GM18498 (cell line): ENCODE measurements at regions not wholly inside any gene's neighbourhood (a gene's known extent, or its start where the extent isn't known, plus 50 kb on each side); places are given as distances from the start of the nearest gene placed in this dataset.

Experiments
- ATAC-seq: cut with Tn5 transposase; IDR thresholded peaks from one replicate; pipeline ENCODE4 v1.9.1; 2021; ENCODE audit warnings: mild to moderate bottlenecking, moderate library complexity; ENCODE audit not compliant: unreplicated experiment

DNA sequence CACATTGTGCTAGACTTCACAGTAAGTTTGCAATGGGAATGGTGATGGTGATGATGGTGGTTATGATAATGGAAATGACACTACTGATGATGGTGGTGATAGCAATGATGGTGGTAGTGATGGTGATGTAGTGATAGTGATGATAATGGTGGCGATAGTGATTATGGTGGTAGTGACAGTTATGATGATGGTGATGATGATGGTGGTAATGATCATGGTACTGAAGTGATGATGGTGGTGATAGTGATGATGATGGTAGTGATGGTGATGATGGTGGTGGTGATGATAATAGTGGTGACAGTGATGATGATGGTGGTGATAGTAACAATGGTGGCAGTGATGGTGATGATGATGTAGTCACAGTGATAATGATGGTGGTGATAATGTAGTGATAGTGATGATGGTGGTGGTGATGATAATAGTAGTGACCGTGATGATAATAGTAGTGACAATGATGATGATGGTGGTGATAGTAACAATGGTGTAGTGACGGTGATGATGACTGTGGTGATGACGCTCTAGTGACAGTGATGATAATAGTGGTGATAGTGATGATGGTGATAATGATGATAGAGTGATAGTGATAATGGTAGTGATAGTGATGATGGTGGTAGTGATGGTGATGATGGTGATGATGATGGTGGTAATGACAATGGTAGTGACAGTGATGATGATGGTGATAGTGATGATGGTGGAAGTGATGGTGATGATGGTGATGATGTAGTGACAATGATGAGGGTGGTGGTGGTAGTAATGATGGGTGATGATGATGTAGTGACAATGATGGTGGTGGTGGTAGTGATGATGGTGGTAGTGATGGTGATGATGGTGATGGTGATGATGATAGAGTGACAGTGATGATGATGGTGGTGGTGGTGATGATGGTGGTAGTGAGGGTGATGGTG, 222.9 kb upstream of the PWP1 start:
- no peak for ATAC-seq

DNA sequence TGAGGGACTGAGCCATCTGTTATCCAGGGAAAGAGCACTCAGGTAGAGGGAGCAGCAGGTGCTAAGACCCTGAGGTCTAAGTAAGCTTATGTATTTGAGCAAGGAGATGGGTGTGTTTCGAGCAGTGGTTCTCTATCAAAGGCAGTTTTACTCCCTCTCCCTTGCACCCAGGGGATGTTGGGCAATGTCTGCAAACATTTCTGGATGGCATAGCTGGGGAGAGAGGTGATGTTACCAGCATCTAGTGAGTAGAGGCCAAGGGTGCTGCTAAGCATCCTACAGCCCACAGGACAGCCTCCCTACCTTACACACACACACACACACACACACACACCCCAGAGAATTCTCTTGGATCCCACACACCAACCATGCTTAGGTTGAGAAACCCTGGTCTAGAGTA, 221.0 kb upstream of the PWP1 start:
- ATAC-seq = no peak

DNA sequence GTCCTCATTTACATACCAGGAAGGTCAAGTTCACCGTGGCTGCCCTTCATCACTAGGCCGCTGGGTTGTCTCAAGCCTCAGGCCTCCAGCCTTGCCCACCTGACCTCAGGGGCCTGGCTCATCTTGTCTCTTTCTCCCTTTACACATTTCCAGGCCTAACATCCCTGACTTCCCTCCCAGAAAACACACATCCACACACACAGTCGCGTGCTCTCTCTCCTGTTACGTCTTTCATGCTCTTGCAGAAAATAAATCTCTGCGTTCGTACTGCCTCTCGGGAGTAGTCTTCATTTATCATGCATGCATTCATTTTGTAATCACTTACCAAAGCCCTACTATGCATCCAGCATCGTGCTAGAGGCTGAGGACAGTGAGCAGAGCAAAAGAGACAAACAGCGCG, 220.0 kb upstream of the PWP1 start:
- ATAC-seq = no peak

DNA sequence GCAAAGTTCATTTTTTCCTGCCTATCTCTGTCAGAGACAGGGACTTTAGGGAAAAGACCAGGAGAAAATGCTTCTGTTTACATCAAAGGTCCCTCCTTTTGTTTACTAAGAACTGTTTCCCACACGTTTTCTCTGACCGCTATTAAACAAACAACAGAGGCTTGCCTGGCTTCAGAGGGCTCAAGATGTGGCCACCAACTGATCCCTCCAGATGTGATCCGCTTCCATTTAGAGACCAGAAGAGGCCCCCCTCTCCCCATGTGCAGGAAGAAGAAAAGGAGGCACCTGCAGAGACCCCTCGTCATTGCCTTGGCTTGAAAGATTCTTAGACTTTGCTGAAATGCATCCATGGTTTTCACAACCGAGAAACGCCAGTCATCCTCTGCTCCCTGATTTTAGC, 217.9 kb upstream of the PWP1 start:
- ATAC-seq = no peak

DNA sequence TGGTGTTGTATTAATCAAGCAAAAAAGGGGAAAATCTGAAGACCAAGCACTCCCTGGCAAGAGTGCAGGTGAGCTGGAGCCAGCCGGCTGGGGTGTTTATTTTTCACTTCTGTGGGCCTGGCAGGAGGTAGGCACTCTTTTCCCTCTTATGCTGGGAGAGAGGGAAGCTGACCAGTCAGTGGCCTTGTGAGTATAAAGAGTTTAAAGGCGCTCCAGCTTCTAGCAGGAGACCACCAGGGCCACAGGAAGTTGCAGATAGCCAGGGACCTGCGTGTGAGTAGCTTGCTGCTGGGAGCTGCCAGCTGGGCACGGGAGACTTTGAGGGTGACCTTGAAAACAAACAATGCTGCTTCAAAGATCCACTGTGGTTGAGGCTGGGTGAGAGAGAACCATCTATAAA, 217.4 kb upstream of the PWP1 start:
- no peak for ATAC-seq

DNA sequence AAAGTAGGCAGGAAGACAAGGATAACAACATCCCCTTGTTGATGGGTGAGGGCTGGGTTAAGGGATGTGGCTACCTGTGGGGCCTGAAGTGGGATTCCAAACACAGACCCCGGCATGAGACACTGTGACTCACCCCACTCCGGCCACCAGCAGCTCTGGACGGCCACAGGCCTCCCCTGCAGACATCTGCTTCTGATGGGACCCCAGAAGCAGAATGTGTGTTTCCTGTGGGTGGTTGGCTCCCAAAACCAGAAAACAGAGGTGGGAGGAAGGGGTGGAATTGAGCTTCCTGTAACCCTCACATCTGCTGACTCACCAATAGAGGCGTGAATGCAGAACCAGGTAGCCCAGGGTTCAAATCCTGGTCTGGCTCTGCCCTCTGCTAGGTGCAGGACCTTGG, 216.6 kb upstream of the PWP1 start:
- ATAC-seq = no peak

DNA sequence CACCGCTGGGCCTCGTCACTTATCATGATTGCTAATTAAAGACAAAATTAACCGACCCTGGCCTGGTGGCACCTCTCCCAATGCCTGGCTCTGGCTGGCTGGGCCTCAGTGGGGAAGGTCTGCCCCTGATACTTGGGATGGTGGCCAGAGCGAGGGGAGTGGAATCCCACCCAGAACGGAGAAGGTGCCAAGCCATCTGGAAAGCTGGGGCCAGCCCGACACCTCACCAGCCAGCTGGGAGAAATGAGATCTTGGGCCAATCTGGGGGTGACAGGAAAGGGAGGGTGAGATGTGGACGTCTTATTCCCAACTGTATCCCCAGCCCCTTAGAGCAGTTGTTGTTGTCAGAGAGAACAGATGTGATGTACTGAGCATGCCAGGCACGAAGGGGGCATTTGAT, 215.0 kb upstream of the PWP1 start:
- no peak for ATAC-seq

DNA sequence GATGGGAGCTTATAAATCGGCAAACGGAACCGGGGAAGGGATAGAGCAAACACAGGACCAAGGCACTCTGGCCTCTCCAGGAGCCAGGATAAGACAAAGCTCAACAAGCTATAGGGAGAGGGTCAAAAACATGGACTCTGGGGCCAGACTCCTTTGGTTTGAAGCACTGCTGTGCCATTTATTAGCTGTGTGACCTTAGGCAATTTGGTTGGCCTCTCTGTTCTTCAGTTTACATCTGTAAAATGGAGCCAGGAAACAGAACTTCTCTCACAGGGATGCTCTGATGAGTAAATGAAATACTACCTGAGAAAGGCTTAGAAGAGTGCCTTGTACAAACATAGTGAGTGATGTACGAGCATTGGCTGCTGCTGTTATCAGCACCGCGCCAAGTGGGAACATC, 213.3 kb upstream of the PWP1 start:
- no peak for ATAC-seq

DNA sequence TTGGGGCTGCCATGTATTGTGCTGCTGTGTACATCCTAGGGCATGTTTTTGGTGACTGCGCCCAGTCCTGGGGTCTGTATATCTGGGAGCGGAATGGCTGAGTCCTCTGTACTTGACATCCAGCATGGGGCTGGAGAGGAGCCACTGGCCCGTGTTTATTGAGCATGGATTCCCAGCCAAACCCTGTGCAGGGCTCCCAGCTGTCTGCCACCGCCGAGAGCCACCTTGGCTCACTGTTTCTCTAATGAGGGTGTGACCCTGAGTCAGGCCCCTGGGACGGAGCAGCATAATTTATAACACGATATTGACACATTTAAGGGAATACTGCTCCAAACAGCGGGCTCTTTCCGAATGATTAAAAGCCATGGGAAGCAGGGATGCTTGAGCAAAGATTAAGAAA, 211.5 kb upstream of the PWP1 start:
- no peak for ATAC-seq

DNA sequence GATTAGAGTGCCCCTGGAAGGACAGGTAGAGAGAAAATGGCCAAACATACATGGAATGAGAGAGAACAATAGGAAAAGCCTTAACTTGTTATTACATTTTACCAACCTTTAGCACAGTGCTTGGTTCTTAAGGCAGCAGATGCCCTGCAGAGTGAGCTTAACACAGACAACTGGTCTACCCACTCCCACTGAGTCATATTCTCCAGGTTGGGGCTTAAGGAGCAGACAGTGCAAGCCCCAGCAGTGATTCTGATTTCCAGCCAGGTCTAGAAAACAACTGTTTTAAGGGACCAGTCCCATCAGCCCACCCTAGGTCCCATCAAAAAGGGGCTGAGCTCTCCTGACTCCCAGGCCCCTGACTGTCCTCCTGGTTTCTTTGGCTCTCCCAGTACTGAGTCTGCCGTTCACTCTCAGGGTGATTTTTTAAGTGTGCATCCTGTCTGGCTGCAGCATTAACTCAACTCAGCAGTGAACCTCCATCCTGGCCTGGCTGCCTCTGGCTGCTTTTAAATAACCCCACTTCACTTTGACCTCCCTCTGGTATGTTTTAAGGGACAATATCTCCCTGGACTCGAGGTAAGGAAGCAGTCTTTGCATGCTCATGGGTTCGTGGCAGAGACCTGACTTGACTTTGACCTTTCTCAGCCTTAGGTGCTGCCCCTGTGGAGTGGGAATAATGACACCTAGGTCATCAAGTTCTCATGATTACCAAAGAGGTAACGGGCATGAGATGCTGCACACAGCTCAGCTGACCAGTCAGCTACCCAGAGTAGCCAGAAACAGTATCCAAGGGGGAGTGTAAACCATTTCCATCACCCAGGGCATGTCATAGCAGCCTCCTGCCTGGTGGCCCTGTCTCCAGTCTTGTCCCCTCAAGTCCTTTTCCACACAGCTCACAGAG, 210.7 kb upstream of the PWP1 start:
- ATAC-seq = no peak

DNA sequence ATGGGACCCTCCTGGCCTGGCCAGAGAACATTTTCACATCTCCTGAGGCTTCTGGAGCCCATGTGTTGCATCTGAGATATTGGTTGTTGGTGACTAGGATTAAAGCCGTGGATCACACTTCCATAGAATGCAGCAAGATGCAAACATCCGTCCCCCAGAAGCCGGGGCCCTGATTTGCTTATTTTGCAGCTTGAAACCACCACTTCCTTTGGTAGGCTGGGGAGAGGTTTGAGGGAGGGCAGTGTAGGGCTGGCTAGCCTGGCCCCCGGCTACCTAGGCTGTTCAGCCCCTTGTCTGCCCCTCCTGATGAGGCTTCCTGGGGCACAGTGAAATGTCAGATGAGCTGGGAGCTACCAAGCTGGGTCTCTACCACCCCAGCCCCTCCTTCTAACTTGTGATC, 209.7 kb upstream of the PWP1 start:
- ATAC-seq = no peak

DNA sequence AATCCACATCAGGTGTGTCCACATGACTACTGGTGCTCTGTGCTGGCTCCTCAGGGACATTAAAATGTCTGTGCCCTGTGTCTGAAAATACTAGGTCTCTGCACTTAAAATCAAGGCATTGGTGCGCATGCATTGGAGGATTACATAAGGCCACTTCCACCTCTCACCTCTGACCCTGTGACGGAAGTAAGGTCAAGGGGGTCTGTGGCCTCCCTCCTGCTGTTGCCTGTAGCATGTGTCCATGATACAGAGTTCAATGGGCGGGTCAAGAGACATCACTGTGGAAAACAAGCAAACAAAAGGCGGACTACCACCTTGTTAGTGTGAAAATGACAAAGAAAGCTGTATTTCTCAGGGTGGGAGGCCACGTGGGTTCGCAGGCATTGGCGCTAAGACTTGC, 208.6 kb upstream of the PWP1 start:
- no peak for ATAC-seq

DNA sequence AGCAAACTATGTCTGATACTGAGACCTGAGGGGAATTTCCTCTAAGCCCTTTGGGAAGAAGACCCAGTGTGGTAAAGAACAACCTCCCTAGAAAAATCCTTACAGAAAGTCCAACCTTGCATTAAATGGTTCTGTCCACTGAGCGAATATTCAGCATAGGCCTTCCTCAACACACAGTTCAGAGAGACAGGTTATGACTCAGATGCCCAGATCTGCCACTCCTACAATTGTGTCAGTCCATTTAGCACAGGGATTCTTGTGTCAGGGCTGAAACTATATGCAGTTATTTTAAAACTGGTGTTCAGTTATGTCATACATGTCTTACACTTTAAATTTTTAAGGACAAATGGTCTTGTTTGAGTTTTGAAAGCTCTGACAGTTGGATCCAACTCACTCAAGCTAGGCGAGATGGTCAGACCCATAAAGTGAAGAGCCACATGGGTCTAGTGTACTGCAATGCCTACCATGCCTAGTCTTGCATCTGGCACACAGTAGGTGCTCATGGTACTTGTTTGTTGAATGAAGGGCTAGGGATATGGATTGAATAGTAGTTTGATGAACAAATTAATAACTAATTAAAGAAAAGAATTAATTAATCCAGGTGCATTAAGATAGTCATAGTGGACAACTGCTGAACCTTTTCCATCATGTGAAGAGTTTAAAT, 207.5 kb upstream of the PWP1 start:
- ATAC-seq = no peak

DNA sequence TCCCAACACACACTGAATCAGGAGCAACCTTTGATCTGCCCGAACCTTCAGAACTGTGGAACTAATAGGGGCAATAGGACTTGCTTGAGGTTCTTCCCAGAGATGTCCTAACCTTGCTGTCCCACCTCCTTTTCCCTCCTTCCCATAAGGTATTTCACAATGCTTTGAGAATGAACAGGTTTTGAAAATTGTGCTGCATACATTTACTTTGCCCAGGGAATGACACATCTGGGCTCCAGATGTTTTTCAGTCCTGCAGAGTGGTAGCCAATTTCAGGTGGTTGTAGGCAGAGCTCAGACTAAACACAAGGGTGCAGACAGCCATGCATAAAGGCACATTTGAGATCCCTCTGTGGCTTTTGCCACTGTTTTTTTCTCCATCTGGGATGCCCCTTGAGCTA, 206.7 kb upstream of the PWP1 start:
- no peak for ATAC-seq

DNA sequence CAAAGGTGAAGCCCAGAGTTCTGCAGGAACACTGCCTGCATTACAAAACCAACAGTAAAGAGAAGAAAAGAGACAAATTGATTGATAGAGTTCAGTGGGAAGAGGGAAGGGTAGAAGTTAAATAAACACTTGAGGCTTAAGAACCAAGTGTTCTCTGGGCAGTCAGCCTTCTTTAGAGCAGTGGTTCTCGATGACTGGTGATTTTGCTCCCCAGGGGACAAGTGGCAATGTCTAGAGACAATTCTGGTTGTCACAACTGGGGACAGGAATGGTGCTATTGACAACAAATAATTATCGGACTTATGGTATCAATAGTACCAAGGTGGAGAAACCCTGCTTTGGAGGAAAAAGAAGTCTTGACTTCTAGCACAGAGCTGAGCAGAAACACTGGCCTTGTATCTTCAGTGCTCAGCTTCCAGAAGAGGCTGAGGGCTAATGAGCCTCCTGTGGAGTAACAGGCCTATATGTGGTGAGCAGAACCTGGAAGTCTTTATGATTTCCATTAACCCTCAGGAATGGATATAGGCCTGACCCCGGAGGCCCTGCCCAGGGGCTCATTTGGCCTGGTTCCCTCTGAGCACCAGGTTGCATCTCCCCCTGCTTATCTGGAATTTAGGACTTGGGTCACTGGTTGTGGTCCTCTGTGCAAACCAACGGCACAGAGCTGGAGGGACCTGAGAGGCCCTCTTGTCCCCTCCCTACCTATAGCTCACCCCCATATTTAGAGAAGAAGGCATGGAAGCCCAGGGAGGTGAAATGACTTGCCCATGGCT, 204.6 kb upstream of the PWP1 start:
- no peak for ATAC-seq

DNA sequence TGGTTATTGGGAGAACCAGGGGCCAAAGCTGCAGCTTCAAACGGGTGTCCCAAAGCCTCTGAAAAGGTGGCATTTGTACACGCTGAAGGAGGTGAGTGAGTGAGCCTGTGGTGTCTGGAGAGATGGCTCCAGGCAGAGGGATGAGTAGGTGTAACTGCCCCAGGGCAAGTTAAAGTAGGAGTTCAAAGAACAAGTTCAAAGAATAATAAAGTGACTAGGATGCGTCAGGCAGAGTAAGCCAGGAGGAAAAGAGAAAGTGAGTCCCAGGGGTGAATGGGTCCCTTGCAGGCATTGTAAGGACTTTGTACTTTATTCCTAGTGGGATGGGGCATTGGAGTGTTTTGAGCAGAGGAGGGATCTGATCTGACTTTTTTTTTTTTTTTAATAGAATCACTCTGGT, 201.4 kb upstream of the PWP1 start:
- no peak for ATAC-seq

DNA sequence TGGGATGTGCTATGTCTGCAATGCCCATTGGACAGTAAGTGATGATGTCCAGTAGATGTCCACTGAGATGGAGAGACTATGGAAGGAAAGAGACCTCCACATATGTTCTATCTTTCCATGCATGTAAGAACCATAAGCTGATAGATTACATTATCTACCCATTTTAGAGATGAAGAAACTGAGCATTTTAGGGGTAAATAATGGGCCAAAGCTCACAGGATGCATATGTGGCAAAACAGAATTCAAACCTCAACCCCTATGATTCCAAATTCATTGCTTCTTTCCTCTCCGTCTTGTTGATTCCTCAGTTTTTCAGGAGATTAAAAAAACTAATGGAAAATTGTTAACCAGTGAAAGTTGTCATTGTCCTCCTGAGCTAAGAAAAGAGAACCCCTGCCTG, 200.7 kb upstream of the PWP1 start:
- ATAC-seq = no peak

DNA sequence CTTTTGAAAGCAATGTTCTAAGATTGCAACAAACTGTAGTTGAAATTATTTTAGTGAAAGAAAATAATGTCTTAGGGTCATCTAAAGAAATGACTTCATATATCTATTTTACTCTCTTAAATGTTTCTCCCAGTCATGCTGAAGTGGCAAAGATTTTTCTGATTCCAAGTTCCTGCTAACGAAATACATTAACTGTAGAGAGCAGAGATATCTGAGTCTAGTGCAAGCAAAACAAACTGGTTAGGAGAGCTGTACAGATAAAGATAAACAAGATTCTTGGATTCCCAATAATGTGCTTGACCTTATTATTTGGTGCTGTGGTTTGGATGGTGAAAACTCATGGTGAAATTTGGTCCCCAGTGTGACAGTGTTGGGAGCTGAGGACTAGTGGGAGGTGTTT, 199.9 kb upstream of the PWP1 start:
- no peak for ATAC-seq

DNA sequence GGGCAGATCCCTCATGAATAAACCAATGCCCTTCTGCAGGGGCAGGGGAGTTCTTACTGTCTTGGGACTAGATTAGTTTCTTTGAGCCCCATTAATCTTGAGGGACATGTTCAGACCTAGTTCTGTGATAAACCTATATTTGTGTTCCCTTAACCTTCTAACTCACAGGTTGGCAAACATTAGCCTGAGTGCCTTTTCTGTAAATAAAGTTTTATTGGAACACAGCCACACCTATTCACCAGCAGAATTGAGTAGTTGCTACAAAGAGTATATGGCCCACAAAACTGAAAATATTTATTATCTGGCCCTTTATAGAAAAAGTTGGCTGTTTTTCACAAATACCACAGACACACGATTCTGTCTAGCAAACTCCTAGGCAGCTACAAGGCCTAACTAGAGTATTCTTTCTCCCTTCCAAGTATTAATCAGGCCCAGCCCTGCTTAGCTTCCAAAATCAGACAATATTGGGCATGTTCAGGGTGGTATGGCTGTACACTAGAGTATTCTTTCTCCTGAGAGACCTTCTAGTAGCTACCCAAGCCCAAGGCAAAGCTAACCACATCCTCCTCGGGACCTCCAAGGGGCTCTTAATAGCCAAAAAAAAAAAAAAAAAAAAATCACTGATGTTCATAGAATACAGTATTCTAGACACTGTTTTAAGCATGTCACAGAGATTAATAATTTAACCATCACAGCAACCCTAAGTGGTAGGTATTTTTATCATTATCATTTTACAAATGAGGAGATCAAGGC, 199.3 kb upstream of the PWP1 start:
- ATAC-seq = no peak

DNA sequence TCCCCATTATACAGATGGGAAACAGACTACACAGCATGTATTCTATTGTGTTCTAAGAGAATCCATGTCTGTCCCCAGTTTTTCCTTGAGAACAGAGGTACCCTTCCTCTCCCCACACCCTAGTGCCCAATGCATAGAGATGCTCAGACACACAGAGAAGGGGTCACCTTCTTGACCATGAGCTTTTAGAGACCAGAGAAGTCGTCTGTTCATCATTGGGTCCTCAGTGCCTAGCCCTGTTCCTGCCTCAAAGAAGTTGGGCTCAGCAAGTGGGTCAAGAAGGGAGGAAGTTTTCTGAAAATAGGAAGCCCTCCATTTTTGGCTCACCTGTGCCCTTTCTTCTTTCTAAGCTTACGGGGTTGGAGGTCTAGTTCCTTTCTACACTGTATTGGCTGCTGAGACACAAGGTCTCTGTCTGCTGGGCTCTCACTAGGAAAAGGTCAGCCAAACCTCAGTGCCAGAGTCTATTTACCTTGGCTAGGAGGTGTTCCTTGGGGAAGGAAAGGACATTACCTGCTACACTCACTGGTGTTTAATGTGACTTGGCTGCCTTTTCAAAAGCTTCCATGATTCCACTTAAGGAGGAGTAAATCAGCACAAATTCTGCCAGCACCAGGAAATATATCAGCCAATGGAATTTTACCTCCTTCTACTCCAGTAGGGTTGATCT, 198.5 kb upstream of the PWP1 start:
- no peak for ATAC-seq
